SK-N-SH treated with all-trans-retinoic acid at 6 μM for 48 hours (cell line): ENCODE measurements at regions not wholly inside any gene's neighbourhood (a gene's known extent, or its start where the extent isn't known, plus 50 kb on each side); places are given as distances from the start of the nearest gene placed in this dataset.

ENCODE experiments used
- ATAC-seq: fragments of 200-7000 bp; cut with Tn5 transposase; 3 replicates; pipeline ENCODE4 v1.9.1; 2020; ENCODE audit warnings: mild to moderate bottlenecking, moderate library complexity
- ARNTL ChIP-seq: fragments of 450-650 bp; formaldehyde crosslinking; IDR thresholded peaks from 2 replicates; pipeline ENCODE4 v1.5.0; 2020; ENCODE audit warnings: low read depth, mild to moderate bottlenecking, moderate library complexity, borderline replicate concordance
- BACH2 ChIP-seq: fragments of 250-450 bp; sonication (Bioruptor Pico); IDR thresholded peaks from 2 replicates; pipeline ENCODE4 v1.9.0; 2021; ENCODE audit warnings: mild to moderate bottlenecking, borderline replicate concordance
- CSDC2 ChIP-seq: fragments of 250-450 bp; sonication (Bioruptor Pico); IDR thresholded peaks from 2 replicates; pipeline ENCODE4 v1.5.0; 2020; ENCODE audit warnings: mild to moderate bottlenecking, moderate library complexity
- ESRRG ChIP-seq: fragments of 250-450 bp; sonication (Bioruptor Pico); IDR thresholded peaks from 2 replicates; pipeline ENCODE4 v1.6.1; 2021; ENCODE audit warnings: mild to moderate bottlenecking
- GLIS3 ChIP-seq: fragments of 250-450 bp; sonication (Bioruptor Pico); IDR thresholded peaks from 2 replicates; pipeline ENCODE4 v1.5.0; 2020; ENCODE audit warnings: mild to moderate bottlenecking, moderate library complexity
- ISL1 ChIP-seq: fragments of 250-450 bp; sonication (Bioruptor Pico); IDR thresholded peaks from 2 replicates; pipeline ENCODE4 v2.1.2; 2022; ENCODE audit warnings: mild to moderate bottlenecking, moderate library complexity
- OSR1 ChIP-seq: fragments of 250-450 bp; sonication (Bioruptor Pico); IDR thresholded peaks from 2 replicates; pipeline ENCODE4 v1.8.0; 2022; ENCODE audit warnings: moderate library complexity, mild to moderate bottlenecking, inconsistent platforms
- RARB ChIP-seq: fragments of 250-450 bp; sonication (Bioruptor Pico); IDR thresholded peaks from 2 replicates; pipeline ENCODE4 v1.8.0; 2021; ENCODE audit warnings: mild to moderate bottlenecking, moderate library complexity
- SNAI2 ChIP-seq: fragments of 250-450 bp; sonication (Bioruptor Pico); IDR thresholded peaks from 2 replicates; pipeline ENCODE4 v1.5.0; 2020; ENCODE audit warnings: mild to moderate bottlenecking, moderate library complexity
- TCF4 ChIP-seq: fragments of 250-450 bp; sonication (Bioruptor Pico); IDR thresholded peaks from 2 replicates; pipeline ENCODE4 v1.8.0; 2021; ENCODE audit warnings: mild to moderate bottlenecking, moderate library complexity, borderline replicate concordance
- TOX ChIP-seq: fragments of 250-450 bp; sonication (Bioruptor Pico); IDR thresholded peaks from 2 replicates; pipeline ENCODE4 v1.8.0; 2021; ENCODE audit warnings: mild to moderate bottlenecking, moderate library complexity, borderline replicate concordance
- ZC3H10 ChIP-seq: fragments of 250-450 bp; sonication (Bioruptor Pico); IDR thresholded peaks from 2 replicates; pipeline ENCODE4 v1.5.1; 2021; ENCODE audit warnings: mild to moderate bottlenecking, moderate library complexity
- ZFP3 ChIP-seq: fragments of 250-450 bp; sonication (Bioruptor Pico); IDR thresholded peaks from 2 replicates; pipeline ENCODE4 v1.5.0; 2020; ENCODE audit warnings: mild to moderate bottlenecking, moderate library complexity
- ZNF565 ChIP-seq: fragments of 450-650 bp; formaldehyde crosslinking; conservative IDR thresholded peaks from 2 replicates; pipeline ENCODE4 v1.5.0; 2020; ENCODE audit warnings: low read depth, mild to moderate bottlenecking, moderate library complexity
- ZNF70 ChIP-seq: fragments of 450-650 bp; formaldehyde crosslinking; IDR thresholded peaks from 2 replicates; pipeline ENCODE4 v1.5.0; 2020; ENCODE audit warnings: mild to moderate bottlenecking, moderate library complexity
- ZNF8 ChIP-seq: fragments of 450-650 bp; formaldehyde crosslinking; IDR thresholded peaks from 2 replicates; pipeline ENCODE4 v1.5.0; 2020; ENCODE audit warnings: mild to moderate bottlenecking, moderate library complexity
- TF ChIP-seq, protein P1 (sequence below): fragments of 250-450 bp; sonication (Bioruptor Pico); IDR thresholded peaks from 2 replicates; pipeline ENCODE4 v1.5.1; 2021; ENCODE audit warnings: mild to moderate bottlenecking, moderate library complexity
- TF ChIP-seq, protein P2 (sequence below): fragments of 250-450 bp; sonication (Bioruptor Pico); IDR thresholded peaks from 2 replicates; pipeline ENCODE4 v1.8.0; 2021; ENCODE audit warnings: low read depth, mild to moderate bottlenecking, moderate library complexity, borderline replicate concordance
- TF ChIP-seq, protein P3 (sequence below): fragments of 250-450 bp; sonication (Bioruptor Pico); IDR thresholded peaks from 2 replicates; pipeline ENCODE4 v1.8.0; 2020; ENCODE audit warnings: mild to moderate bottlenecking, moderate library complexity, borderline replicate concordance
- TF ChIP-seq, protein P4 (sequence below): fragments of 250-450 bp; sonication (Bioruptor Pico); IDR thresholded peaks from 2 replicates; pipeline ENCODE4 v1.5.0; 2020; ENCODE audit warnings: mild to moderate bottlenecking, moderate library complexity

DNA sequence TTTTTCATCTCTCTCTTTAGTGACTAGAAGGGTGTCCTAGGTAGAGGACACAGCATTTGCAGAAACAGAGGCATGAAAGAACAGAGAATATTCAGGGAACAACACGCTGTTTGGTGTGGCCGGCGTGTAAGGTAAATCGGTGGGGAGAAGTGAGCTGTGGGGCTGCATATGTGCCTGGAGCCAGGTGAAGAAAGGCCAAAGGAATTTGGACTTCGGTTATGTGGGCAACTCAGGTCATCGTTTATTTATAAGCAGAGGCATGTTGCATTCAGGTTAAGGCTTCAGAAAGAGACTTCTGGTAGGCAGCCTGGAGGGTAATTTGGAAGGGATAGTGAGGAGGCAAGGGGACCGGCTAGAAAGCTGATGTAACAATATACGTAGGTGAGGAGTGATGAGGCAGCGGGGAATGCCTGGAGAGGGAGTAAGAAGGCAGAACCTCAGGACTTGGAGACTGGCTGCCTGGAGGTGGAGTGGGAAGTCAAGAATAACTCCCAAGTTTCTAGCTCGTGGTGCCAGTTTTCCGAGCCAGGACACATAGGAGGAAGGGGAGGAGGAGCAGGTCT is 64.1 kb upstream of the ACOT11 start:
- TF ChIP-seq, protein P1, sequence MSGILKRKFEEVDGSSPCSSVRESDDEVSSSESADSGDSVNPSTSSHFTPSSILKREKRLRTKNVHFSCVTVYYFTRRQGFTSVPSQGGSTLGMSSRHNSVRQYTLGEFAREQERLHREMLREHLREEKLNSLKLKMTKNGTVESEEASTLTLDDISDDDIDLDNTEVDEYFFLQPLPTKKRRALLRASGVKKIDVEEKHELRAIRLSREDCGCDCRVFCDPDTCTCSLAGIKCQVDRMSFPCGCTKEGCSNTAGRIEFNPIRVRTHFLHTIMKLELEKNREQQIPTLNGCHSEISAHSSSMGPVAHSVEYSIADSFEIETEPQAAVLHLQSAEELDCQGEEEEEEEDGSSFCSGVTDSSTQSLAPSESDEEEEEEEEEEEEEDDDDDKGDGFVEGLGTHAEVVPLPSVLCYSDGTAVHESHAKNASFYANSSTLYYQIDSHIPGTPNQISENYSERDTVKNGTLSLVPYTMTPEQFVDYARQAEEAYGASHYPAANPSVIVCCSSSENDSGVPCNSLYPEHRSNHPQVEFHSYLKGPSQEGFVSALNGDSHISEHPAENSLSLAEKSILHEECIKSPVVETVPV (CRISPR knock-in tag), result no peak
- TF ChIP-seq, protein P2, sequence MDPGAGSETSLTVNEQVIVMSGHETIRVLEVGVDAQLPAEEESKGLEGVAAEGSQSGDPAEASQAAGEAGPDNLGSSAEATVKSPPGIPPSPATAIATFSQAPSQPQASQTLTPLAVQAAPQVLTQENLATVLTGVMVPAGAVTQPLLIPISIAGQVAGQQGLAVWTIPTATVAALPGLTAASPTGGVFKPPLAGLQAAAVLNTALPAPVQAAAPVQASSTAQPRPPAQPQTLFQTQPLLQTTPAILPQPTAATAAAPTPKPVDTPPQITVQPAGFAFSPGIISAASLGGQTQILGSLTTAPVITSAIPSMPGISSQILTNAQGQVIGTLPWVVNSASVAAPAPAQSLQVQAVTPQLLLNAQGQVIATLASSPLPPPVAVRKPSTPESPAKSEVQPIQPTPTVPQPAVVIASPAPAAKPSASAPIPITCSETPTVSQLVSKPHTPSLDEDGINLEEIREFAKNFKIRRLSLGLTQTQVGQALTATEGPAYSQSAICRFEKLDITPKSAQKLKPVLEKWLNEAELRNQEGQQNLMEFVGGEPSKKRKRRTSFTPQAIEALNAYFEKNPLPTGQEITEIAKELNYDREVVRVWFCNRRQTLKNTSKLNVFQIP (CRISPR knock-in tag), result no peak
- no peak for TF ChIP-seq ESRRG (CRISPR knock-in tag)
- no peak for TF ChIP-seq ZFP3 (CRISPR knock-in tag)
- no peak for TF ChIP-seq ZNF8
- no peak for TF ChIP-seq ARNTL
- no peak for TF ChIP-seq SNAI2 (CRISPR knock-in tag)
- TF ChIP-seq RARB (CRISPR knock-in tag), result no peak
- TF ChIP-seq TCF4 (CRISPR knock-in tag), result no peak
- TF ChIP-seq, protein P3, sequence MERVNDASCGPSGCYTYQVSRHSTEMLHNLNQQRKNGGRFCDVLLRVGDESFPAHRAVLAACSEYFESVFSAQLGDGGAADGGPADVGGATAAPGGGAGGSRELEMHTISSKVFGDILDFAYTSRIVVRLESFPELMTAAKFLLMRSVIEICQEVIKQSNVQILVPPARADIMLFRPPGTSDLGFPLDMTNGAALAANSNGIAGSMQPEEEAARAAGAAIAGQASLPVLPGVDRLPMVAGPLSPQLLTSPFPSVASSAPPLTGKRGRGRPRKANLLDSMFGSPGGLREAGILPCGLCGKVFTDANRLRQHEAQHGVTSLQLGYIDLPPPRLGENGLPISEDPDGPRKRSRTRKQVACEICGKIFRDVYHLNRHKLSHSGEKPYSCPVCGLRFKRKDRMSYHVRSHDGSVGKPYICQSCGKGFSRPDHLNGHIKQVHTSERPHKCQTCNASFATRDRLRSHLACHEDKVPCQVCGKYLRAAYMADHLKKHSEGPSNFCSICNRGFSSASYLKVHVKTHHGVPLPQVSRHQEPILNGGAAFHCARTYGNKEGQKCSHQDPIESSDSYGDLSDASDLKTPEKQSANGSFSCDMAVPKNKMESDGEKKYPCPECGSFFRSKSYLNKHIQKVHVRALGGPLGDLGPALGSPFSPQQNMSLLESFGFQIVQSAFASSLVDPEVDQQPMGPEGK (CRISPR knock-in tag), result no peak
- no peak for TF ChIP-seq ISL1
- TF ChIP-seq, protein P4, sequence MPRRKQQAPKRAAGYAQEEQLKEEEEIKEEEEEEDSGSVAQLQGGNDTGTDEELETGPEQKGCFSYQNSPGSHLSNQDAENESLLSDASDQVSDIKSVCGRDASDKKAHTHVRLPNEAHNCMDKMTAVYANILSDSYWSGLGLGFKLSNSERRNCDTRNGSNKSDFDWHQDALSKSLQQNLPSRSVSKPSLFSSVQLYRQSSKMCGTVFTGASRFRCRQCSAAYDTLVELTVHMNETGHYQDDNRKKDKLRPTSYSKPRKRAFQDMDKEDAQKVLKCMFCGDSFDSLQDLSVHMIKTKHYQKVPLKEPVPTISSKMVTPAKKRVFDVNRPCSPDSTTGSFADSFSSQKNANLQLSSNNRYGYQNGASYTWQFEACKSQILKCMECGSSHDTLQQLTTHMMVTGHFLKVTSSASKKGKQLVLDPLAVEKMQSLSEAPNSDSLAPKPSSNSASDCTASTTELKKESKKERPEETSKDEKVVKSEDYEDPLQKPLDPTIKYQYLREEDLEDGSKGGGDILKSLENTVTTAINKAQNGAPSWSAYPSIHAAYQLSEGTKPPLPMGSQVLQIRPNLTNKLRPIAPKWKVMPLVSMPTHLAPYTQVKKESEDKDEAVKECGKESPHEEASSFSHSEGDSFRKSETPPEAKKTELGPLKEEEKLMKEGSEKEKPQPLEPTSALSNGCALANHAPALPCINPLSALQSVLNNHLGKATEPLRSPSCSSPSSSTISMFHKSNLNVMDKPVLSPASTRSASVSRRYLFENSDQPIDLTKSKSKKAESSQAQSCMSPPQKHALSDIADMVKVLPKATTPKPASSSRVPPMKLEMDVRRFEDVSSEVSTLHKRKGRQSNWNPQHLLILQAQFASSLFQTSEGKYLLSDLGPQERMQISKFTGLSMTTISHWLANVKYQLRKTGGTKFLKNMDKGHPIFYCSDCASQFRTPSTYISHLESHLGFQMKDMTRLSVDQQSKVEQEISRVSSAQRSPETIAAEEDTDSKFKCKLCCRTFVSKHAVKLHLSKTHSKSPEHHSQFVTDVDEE, result no peak
- no peak for TF ChIP-seq TOX (CRISPR knock-in tag)

DNA sequence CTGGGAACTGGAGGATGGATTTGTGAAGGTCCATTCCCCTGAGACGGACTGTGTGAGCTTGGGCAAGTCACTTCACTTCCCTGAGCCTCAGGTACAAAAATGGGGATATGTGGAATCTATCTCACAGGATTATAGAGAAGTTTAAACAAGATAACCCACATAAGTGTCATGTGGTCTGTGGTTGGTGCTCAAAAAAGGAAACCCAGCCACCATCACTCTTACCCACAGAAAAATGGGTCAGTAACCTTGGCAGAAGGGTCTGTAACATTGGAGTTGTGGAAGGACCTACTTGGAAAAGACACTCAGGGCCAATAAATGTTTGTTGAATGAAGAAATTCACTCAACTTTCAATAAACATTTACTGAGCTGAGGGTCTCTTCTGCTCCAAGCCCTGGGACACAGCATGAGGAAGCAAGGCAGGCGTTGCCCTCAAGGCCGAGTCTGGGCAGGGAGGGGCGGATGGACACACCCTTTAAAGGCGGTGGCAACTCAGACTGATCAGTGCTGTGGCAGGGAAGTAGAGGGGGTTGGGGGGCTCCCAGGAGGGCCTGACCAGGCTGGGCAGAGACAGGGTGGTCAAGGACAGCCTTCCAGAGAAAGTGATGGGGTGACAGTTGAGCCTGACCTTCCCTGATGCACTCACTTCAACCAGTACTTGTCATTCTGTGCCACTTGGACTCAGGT is 66.7 kb upstream of the ACOT11 start:
- TF ChIP-seq ARNTL (no peak), ZC3H10 (CRISPR knock-in tag) (no peak), ZNF565 (no peak), GLIS3 (CRISPR knock-in tag) (no peak), BACH2 (CRISPR knock-in tag) (no peak), OSR1 (CRISPR knock-in tag) (no peak), ZNF8 (no peak), ZNF70 (no peak), TOX (CRISPR knock-in tag) (no peak), CSDC2 (CRISPR knock-in tag) (no peak)
- TF ChIP-seq, protein P4, result no peak
- TF ChIP-seq, protein P1 (CRISPR knock-in tag), result no peak
- TF ChIP-seq, protein P2 (CRISPR knock-in tag), result no peak
- TF ChIP-seq, all 23 proteins: peak for 0

More for the DNA sequence above, 64.1 kb upstream of the ACOT11 start:
- no peak for ATAC-seq

More for the DNA sequence above, 66.7 kb upstream of the ACOT11 start:
- ATAC-seq, result no peak
